ENCODE measurements at regions not wholly inside any gene's neighbourhood (a gene's known extent, or its start where the extent isn't known, plus 50 kb on each side); places are given as distances from the start of the nearest gene placed in this dataset.

- TF ChIP-seq POLR2A (IDR thresholded peaks at IDR 0.05) = no peak
- TF ChIP-seq, protein P1, sequence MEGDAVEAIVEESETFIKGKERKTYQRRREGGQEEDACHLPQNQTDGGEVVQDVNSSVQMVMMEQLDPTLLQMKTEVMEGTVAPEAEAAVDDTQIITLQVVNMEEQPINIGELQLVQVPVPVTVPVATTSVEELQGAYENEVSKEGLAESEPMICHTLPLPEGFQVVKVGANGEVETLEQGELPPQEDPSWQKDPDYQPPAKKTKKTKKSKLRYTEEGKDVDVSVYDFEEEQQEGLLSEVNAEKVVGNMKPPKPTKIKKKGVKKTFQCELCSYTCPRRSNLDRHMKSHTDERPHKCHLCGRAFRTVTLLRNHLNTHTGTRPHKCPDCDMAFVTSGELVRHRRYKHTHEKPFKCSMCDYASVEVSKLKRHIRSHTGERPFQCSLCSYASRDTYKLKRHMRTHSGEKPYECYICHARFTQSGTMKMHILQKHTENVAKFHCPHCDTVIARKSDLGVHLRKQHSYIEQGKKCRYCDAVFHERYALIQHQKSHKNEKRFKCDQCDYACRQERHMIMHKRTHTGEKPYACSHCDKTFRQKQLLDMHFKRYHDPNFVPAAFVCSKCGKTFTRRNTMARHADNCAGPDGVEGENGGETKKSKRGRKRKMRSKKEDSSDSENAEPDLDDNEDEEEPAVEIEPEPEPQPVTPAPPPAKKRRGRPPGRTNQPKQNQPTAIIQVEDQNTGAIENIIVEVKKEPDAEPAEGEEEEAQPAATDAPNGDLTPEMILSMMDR (IDR thresholded peaks at IDR 0.05) = no peak
- TF ChIP-seq EP300 (IDR thresholded peaks at IDR 0.05) = no peak
These were observed 1381.8 kb downstream of the MRPL39 start for GRCh38 chr21:24225431-24225830.
